Smooth muscle cell (in vitro differentiated cells): ENCODE measurements at regions not wholly inside any gene's neighbourhood (a gene's known extent, or its start where the extent isn't known, plus 50 kb on each side); places are given as distances from the start of the nearest gene placed in this dataset.

Experiments
- DNase-seq: peaks from one replicate; lab custom pipeline; 2025; ENCODE audit not compliant: unreplicated experiment; lab: John Stamatoyannopoulos, UW
- H2AFZ ChIP-seq: fragments of 200-600 bp; sonication (generic); 2 replicates; pipeline ENCODE4 v1.6.0; 2016; ENCODE audit warnings: antibody characterized with exemption, low read depth, mild to moderate bottlenecking
- H3F3A ChIP-seq: fragments of 200-600 bp; sonication (generic); 2 replicates; pipeline ENCODE4 v1.6.0; 2017; ENCODE audit warnings: antibody characterized with exemption, low read depth
- H3K27ac ChIP-seq: fragments of 200-600 bp; sonication (generic); 2 replicates; pipeline ENCODE4 v1.5.1; 2016; ENCODE audit warnings: low read depth, mild to moderate bottlenecking
- H3K27me3 ChIP-seq: fragments of 200-600 bp; sonication (generic); 2 replicates; pipeline ENCODE4 v1.6.1; 2016; ENCODE audit warnings: low read depth, mild to moderate bottlenecking
- H3K36me3 ChIP-seq: fragments of 200-600 bp; sonication (generic); 2 replicates; pipeline ENCODE4 v1.5.1; 2016; ENCODE audit warnings: low read depth
- H3K4me1 ChIP-seq: fragments of 200-600 bp; sonication (generic); 2 replicates; pipeline ENCODE4 v1.5.1; 2016; ENCODE audit warnings: low read depth
- H3K4me2 ChIP-seq: fragments of 200-600 bp; sonication (generic); 2 replicates; pipeline ENCODE4 v1.6.0; 2016; ENCODE audit warnings: mild to moderate bottlenecking
- H3K4me3 ChIP-seq: fragments of 200-600 bp; sonication (generic); 2 replicates; pipeline ENCODE4 v1.5.1; 2016; ENCODE audit warnings: mild to moderate bottlenecking
- H3K79me2 ChIP-seq: fragments of 200-600 bp; sonication (generic); 2 replicates; pipeline ENCODE4 v1.6.0; 2016; ENCODE audit warnings: low read depth, mild to moderate bottlenecking
- H3K9ac ChIP-seq: fragments of 200-600 bp; sonication (generic); 2 replicates; pipeline ENCODE4 v1.6.0; 2016; ENCODE audit warnings: low read depth
- H3K9me3 ChIP-seq: fragments of 200-600 bp; sonication (generic); replicated peaks from 2 replicates; pipeline ENCODE4 v1.5.1; 2016; ENCODE audit warnings: low read depth
- H4K20me1 ChIP-seq: fragments of 200-600 bp; sonication (generic); 2 replicates; pipeline ENCODE4 v1.6.0; 2016; ENCODE audit warnings: low read depth
- CTCF ChIP-seq: fragments of 200-600 bp; sonication (generic); IDR thresholded peaks from 2 replicates; pipeline ENCODE4 v1.5.1; 2017; ENCODE audit warnings: borderline replicate concordance, mild to moderate bottlenecking, antibody characterized with exemption; ENCODE audit not compliant: insufficient read depth, poor library complexity, severe bottlenecking
- WGBS: methylation state at CpG from one replicate; pipeline ENCODE4 v1.1.7; 2016; ENCODE audit warnings: low lambda C conversion rate; 5-methylcytosine and 5-hydroxymethylcytosine counted together

- no peaks in the 10 kb centered on the region for H3K4me1 ChIP-seq
- TF ChIP-seq CTCF: no peak
- no peaks in the 10 kb centered on the region for H4K20me1 ChIP-seq
- peaks cover 6% of the 10 kb centered on the region for H3K36me3 ChIP-seq
- H3K4me3 ChIP-seq: no peak overlapping the region
- no peaks in the 10 kb centered on the region for H3K9me3 ChIP-seq
- no peak overlapping the region for H3K27ac ChIP-seq
- H3K9ac ChIP-seq: no peak overlapping the region
- no peaks in the 10 kb centered on the region for H3F3A ChIP-seq
- H3K79me2 ChIP-seq: no peaks in the 10 kb centered on the region
- H3K27me3 ChIP-seq: no peaks in the 10 kb centered on the region
- H3K4me2 ChIP-seq: no peak overlapping the region
- DNase-seq: no peak
- 79% methylated on average over 2 of the region's 2 CpGs for WGBS
- H2AFZ ChIP-seq: no peak overlapping the region
Observed at GRCh38 chr3:110666495-110666894, 405.1 kb upstream of the NECTIN3 start.

- no peak overlapping the region for H3K4me2 ChIP-seq
- no peaks in the 10 kb centered on the region for H4K20me1 ChIP-seq
- no peak overlapping the region for H3K27ac ChIP-seq
- no peaks in the 10 kb centered on the region for H3F3A ChIP-seq
- H3K79me2 ChIP-seq: no peaks in the 10 kb centered on the region
- no peaks in the 10 kb centered on the region for H3K27me3 ChIP-seq
- H3K4me3 ChIP-seq: no peak overlapping the region
- no peak for TF ChIP-seq CTCF
- no peak overlapping the region for H3K9ac ChIP-seq
- WGBS: 83% methylated on average over 2 of the region's 2 CpGs
- H3K9me3 ChIP-seq: no peaks in the 10 kb centered on the region
- H3K36me3 ChIP-seq: peaks cover 6% of the 10 kb centered on the region
- no peak overlapping the region for H2AFZ ChIP-seq
- no peak for DNase-seq
- H3K4me1 ChIP-seq: no peaks in the 10 kb centered on the region
Observed at GRCh38 chr3:110667216-110667615, 404.4 kb upstream of the NECTIN3 start.

GRCh38 chr3:110670407-110670806 is 401.2 kb upstream of the NECTIN3 start:
- no peaks in the 10 kb centered on the region for H3K79me2 ChIP-seq
- H4K20me1 ChIP-seq: no peaks in the 10 kb centered on the region

More at GRCh38 chr3:110670407-110670806, 401.2 kb upstream of the NECTIN3 start:
- no peaks in the 10 kb centered on the region for H3K4me1 ChIP-seq
- H3K36me3 ChIP-seq: peaks cover 6% of the 10 kb centered on the region
- no peak overlapping the region for H3K4me2 ChIP-seq
- no peaks in the 10 kb centered on the region for H3K27me3 ChIP-seq
- no peak overlapping the region for H3K9ac ChIP-seq
- TF ChIP-seq CTCF: no peak
- H3K4me3 ChIP-seq: no peak overlapping the region
- no peak overlapping the region for H3K27ac ChIP-seq
- H3F3A ChIP-seq: no peaks in the 10 kb centered on the region
- H2AFZ ChIP-seq: no peak overlapping the region
- H3K9me3 ChIP-seq: no peaks in the 10 kb centered on the region
- no peak for DNase-seq
